ENCODE measurements at regions not wholly inside any gene's neighbourhood (a gene's known extent, or its start where the extent isn't known, plus 50 kb on each side); places are given as distances from the start of the nearest gene placed in this dataset.
A peak's percentile ranks its signal among the peaks of the same experiment; 100 is the strongest.

- Mint-ChIP-seq H3K4me1 (peaks cover 2% of the 10 kb centered on the region), H3K36me3 (peaks cover 10% of the 10 kb centered on the region), H3K27me3 (ENCODE audit: low read depth) (no peaks in the 10 kb centered on the region), H3K9me3 (peaks cover 25% of the 10 kb centered on the region), H3K4me3 (no peak overlapping the region), H3K27ac (no peak overlapping the region)
- DNase-seq (ENCODE audit: low spot score in 2 of 2, unreplicated experiment in 2 of 2) = no peak
- TF ChIP-seq CTCF (IDR thresholded peaks at IDR 0.05; ENCODE audit: unreplicated experiment) = no peak
Measured at GRCh38 chr14:51501746-51502145, 150.0 kb upstream of the FRMD6 start.

- no peak overlapping the region for H3K27ac Mint-ChIP-seq
- no peak for DNase-seq (ENCODE audit: low spot score in 2 of 2, unreplicated experiment in 2 of 2)
- peaks cover 18% of the 10 kb centered on the region for H3K9me3 Mint-ChIP-seq
- peaks cover 9% of the 10 kb centered on the region for H3K36me3 Mint-ChIP-seq
- H3K27me3 Mint-ChIP-seq (ENCODE audit: low read depth) = no peaks in the 10 kb centered on the region
- TF ChIP-seq CTCF (IDR thresholded peaks at IDR 0.05; ENCODE audit: unreplicated experiment) = no peak
- H3K4me1 Mint-ChIP-seq = peaks cover 25% of the 10 kb centered on the region
- H3K4me3 Mint-ChIP-seq = no peak overlapping the region
Measured at GRCh38 chr14:51504669-51505068, 147.0 kb upstream of the FRMD6 start.

GRCh38 chr14:51507511-51507905 is 144.2 kb upstream of the FRMD6 start:
- no peak overlapping the region for H3K4me3 Mint-ChIP-seq
- no peak for TF ChIP-seq CTCF (IDR thresholded peaks at IDR 0.05; ENCODE audit: unreplicated experiment)
- no peaks in the 10 kb centered on the region for H3K27me3 Mint-ChIP-seq (ENCODE audit: low read depth)
- H3K4me1 Mint-ChIP-seq = peaks cover 47% of the 10 kb centered on the region
- no peak for DNase-seq (ENCODE audit: low spot score in 2 of 2, unreplicated experiment in 2 of 2)
- H3K27ac Mint-ChIP-seq = peak overlapping the region; percentile 94
- H3K36me3 Mint-ChIP-seq = peaks cover 3% of the 10 kb centered on the region
- peaks cover 9% of the 10 kb centered on the region for H3K9me3 Mint-ChIP-seq

GRCh38 chr14:51507906-51508511 is 143.7 kb upstream of the FRMD6 start:
- TF ChIP-seq CTCF (IDR thresholded peaks at IDR 0.05; ENCODE audit: unreplicated experiment) = no peak
- Mint-ChIP-seq H3K9me3 (peaks cover 4% of the 10 kb centered on the region), H3K36me3 (no peaks in the 10 kb centered on the region), H3K27ac (peak overlapping the region; percentile 94), H3K4me3 (no peak overlapping the region), H3K27me3 (ENCODE audit: low read depth) (no peaks in the 10 kb centered on the region), H3K4me1 (peaks cover 50% of the 10 kb centered on the region)
- peak; percentile 23 to 52 for DNase-seq (ENCODE audit: low spot score in 2 of 2, unreplicated experiment in 2 of 2)

- Mint-ChIP-seq H3K27ac (no peak overlapping the region), H3K27me3 (ENCODE audit: low read depth) (no peaks in the 10 kb centered on the region), H3K36me3 (no peaks in the 10 kb centered on the region), H3K4me3 (no peak overlapping the region), H3K4me1 (peaks cover 56% of the 10 kb centered on the region), H3K9me3 (no peaks in the 10 kb centered on the region)
- no peak for DNase-seq (ENCODE audit: low spot score in 2 of 2, unreplicated experiment in 2 of 2)
- TF ChIP-seq CTCF (IDR thresholded peaks at IDR 0.05; ENCODE audit: unreplicated experiment) = no peak
Measured at GRCh38 chr14:51511265-51511664, 140.4 kb upstream of the FRMD6 start.

- H3K4me3 Mint-ChIP-seq = no peak overlapping the region
- H3K4me1 Mint-ChIP-seq = peaks cover 55% of the 10 kb centered on the region
- DNase-seq (ENCODE audit: low spot score in 2 of 2, unreplicated experiment in 2 of 2) = no peak
- TF ChIP-seq CTCF (IDR thresholded peaks at IDR 0.05; ENCODE audit: unreplicated experiment) = no peak
- no peaks in the 10 kb centered on the region for H3K36me3 Mint-ChIP-seq
- no peaks in the 10 kb centered on the region for H3K27me3 Mint-ChIP-seq (ENCODE audit: low read depth)
- H3K9me3 Mint-ChIP-seq = no peaks in the 10 kb centered on the region
- peak overlapping the region; percentile 62 for H3K27ac Mint-ChIP-seq
Measured at GRCh38 chr14:51512316-51512715, 139.4 kb upstream of the FRMD6 start.
